ENCODE measurements at regions not wholly inside any gene's neighbourhood (a gene's known extent, or its start where the extent isn't known, plus 50 kb on each side); places are given as distances from the start of the nearest gene placed in this dataset.

DNA sequence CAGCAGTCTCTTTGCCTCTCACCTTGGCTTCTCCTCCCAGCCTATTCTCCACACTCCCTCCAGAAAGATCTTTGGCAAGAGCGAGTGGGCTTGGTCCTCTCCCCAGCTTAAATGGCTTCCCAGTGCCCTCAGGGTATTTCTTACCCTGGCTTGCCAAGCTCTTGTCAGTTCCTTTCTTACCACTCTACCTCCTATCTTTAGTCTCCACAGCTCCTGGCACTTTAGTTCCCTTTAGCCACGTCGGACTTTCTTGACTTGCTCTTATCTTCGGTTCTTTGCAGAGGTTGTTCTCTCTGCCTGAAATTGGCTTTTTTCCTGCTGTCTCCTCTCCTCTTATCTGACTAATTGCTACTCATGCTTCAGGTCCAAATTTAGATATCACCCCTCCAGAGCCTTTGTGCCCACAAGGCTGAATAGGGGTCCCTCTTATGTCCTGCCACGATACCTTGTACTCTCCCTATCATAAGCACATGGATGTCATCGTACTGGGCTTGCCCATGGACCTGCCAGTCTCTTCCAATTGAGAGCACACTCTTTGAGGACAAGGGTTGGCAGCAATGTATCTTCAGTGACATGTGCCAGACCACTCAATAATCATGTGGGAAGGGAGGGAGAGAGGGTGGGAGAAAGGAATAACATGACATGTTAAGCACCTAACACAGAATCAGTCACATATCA, 131.7 kb upstream of the CTAGE1 start:
- intact Hi-C loops (cut with micrococcal nuclease) = no loop called here
- Histone ChIP-seq H3K9me2 (ENCODE audit: insufficient read depth) (0 out of 2 replicates have a peak, but pooled peaks cover 7% of the 10 kb centered on the region), H3K36me3 (ENCODE audit: control insufficient read depth in 1 of 2, insufficient read depth in 2 of 2, low read length in 2 of 2) (no peaks in the 10 kb centered on the region), H3K9me3 (ENCODE audit: control insufficient read depth in 1 of 2, insufficient read depth in 1 of 2, low read depth in 1 of 2, low read length in 2 of 2) (no peaks in the 10 kb centered on the region), H3K9ac (ENCODE audit: low read length) (no peak overlapping the region), H3K4me2 (ENCODE audit: low read length) (no peak overlapping the region), H2AFZ (ENCODE audit: low read depth, low read length, poor library complexity, severe bottlenecking) (no peak overlapping the region), H3K4me3 (replicated peaks in 1 of 2; ENCODE audit: low read depth in 1 of 2, low read length in 2 of 2) (no peak overlapping the region), H3K27ac (ENCODE audit: low read depth, low read length) (no peak overlapping the region), H3K79me2 (ENCODE audit: insufficient read depth, low read length) (no peaks in the 10 kb centered on the region), H3K27me3 (ENCODE audit: insufficient read depth, low read length) (no peaks in the 10 kb centered on the region; the same call in 1 of the 2 replicates), H3K4me1 (ENCODE audit: control insufficient read depth in 1 of 2, insufficient read depth in 2 of 2, low read length in 2 of 2) (peaks cover 0 to 10% of the 10 kb centered on the region in 2 experiments; a peak in 2 of 4 replicates), H4K20me1 (ENCODE audit: insufficient read depth) (no peaks in the 10 kb centered on the region)
- no peak for DNase-seq (ENCODE audit: low read depth, low spot score)
- CTCF ChIA-PET = no interaction called here
- POLR2A ChIA-PET = no interaction called here
- ATAC-seq = no peak
- RAD21 ChIA-PET (ENCODE audit: low non-redundant PET in 1 of 2, low total read pairs in 2 of 2, uncharacterized antibody in 2 of 2, unreplicated experiment in 2 of 2) = no interaction called here
- BruUV-seq (replicated peaks) = no TSS peak
- TF ChIP-seq JUND (IDR thresholded peaks at IDR 0.05) = no peak
- TF ChIP-seq ELF1 (IDR thresholded peaks at IDR 0.05; ENCODE audit: borderline replicate concordance, low read depth) = no peak
- TF ChIP-seq ZFX (IDR thresholded peaks at IDR 0.05) = no peak
- TF ChIP-seq TCF7L2 (IDR thresholded peaks at IDR 0.05; ENCODE audit: borderline replicate concordance, extremely low read depth, insufficient read depth, insufficient read length) = no peak
- TF ChIP-seq, protein P1, sequence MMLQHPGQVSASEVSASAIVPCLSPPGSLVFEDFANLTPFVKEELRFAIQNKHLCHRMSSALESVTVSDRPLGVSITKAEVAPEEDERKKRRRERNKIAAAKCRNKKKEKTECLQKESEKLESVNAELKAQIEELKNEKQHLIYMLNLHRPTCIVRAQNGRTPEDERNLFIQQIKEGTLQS (IDR thresholded peaks at IDR 0.05) = no peak
- TF ChIP-seq POLR2AphosphoS5 (IDR thresholded peaks at IDR 0.05; ENCODE audit: low read depth, low read length) = no peak
- TF ChIP-seq FOSL1 (IDR thresholded peaks at IDR 0.05; ENCODE audit: low read depth) = no peak
- TF ChIP-seq, protein P2, sequence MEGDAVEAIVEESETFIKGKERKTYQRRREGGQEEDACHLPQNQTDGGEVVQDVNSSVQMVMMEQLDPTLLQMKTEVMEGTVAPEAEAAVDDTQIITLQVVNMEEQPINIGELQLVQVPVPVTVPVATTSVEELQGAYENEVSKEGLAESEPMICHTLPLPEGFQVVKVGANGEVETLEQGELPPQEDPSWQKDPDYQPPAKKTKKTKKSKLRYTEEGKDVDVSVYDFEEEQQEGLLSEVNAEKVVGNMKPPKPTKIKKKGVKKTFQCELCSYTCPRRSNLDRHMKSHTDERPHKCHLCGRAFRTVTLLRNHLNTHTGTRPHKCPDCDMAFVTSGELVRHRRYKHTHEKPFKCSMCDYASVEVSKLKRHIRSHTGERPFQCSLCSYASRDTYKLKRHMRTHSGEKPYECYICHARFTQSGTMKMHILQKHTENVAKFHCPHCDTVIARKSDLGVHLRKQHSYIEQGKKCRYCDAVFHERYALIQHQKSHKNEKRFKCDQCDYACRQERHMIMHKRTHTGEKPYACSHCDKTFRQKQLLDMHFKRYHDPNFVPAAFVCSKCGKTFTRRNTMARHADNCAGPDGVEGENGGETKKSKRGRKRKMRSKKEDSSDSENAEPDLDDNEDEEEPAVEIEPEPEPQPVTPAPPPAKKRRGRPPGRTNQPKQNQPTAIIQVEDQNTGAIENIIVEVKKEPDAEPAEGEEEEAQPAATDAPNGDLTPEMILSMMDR (IDR thresholded peaks at IDR 0.05 in 2 of 3, conservative IDR thresholded peaks at IDR 0.05 in 1 of 3; ENCODE audit: borderline replicate concordance in 1 of 3, insufficient read depth in 1 of 3, low read depth in 2 of 3, low read length in 2 of 3) = no peak

All from HCT116 (cell line).